Fibroblast of villous mesenchyme (primary cell): ENCODE measurements at regions not wholly inside any gene's neighbourhood (a gene's known extent, or its start where the extent isn't known, plus 50 kb on each side); places are given as distances from the start of the nearest gene placed in this dataset.

Experiments used
- DNase-seq: peaks from one replicate; pipeline ENCODE4 v3.0.0-alpha.2; 2010; ENCODE audit warnings: low read depth
- H3K4me3 ChIP-seq: 2 replicates; pipeline ENCODE4 v1.5.1; 2011; ENCODE audit warnings: low read depth, mild to moderate bottlenecking, low read length
- TF ChIP-seq, protein P1 (sequence below): IDR thresholded peaks from 2 replicates; pipeline ENCODE4 v1.5.1; 2012; ENCODE audit warnings: low read depth, mild to moderate bottlenecking, low read length; ENCODE audit not compliant: insufficient read depth

DNA sequence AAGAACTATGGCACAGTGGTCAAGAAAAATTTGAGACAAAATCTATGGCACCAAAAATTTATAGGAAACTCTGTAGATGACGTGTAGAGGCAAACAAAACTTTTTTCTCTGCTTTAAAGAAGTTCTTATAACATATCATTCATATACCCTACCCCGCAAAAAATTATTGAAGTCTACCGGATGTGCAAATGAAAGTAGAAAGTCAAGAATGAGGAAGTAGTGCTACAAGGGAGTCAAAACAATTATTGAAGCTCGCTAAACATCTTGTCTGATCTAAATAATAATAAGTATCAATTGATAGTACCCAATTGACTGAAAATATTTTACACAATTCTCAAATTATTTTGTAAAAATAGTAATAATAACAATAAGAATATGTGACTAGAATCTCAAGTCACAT lies 398.5 kb downstream of the TAF11L14 start:
- no peak for DNase-seq
- H3K4me3 ChIP-seq: no peak overlapping the region
- TF ChIP-seq, protein P1, sequence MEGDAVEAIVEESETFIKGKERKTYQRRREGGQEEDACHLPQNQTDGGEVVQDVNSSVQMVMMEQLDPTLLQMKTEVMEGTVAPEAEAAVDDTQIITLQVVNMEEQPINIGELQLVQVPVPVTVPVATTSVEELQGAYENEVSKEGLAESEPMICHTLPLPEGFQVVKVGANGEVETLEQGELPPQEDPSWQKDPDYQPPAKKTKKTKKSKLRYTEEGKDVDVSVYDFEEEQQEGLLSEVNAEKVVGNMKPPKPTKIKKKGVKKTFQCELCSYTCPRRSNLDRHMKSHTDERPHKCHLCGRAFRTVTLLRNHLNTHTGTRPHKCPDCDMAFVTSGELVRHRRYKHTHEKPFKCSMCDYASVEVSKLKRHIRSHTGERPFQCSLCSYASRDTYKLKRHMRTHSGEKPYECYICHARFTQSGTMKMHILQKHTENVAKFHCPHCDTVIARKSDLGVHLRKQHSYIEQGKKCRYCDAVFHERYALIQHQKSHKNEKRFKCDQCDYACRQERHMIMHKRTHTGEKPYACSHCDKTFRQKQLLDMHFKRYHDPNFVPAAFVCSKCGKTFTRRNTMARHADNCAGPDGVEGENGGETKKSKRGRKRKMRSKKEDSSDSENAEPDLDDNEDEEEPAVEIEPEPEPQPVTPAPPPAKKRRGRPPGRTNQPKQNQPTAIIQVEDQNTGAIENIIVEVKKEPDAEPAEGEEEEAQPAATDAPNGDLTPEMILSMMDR: no peak

GRCh38 chr5:18036531-18036930 lies 402.3 kb downstream of the TAF11L14 start:
- TF ChIP-seq, protein P1: no peak
- no peak for DNase-seq
- H3K4me3 ChIP-seq: no peak overlapping the region

DNA sequence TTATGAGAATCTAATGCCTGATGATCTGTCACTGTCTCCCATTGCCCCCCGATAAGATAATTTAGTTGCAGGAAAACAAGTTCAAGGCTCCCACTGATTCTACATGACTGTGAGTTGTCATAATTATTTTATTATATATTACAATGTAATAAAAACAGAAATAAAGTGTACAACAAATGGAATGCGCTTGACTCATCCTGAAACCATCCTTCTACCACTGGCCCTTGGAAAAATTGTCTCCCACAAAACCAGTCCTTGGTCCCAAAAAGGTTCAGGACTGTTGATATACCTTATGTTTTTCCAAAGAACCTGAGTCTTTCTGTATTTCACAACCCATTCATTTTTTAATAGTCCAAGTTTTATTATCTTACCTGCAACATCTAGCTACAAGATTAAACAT lies 403.5 kb downstream of the TAF11L14 start:
- no peak for DNase-seq
- H3K4me3 ChIP-seq: no peak overlapping the region
- TF ChIP-seq, protein P1: no peak

- no peak overlapping the region for H3K4me3 ChIP-seq
- TF ChIP-seq, protein P1: no peak
- DNase-seq: no peak
These were observed 409.1 kb downstream of the TAF11L14 start for GRCh38 chr5:18043344-18043743.

GRCh38 chr5:18048449-18048848 lies 414.2 kb downstream of the TAF11L14 start:
- TF ChIP-seq, protein P1: no peak
- DNase-seq: no peak
- H3K4me3 ChIP-seq: no peak overlapping the region

GRCh38 chr5:18050345-18050744 lies 416.1 kb downstream of the TAF11L14 start:
- no peak overlapping the region for H3K4me3 ChIP-seq
- TF ChIP-seq, protein P1: no peak
- DNase-seq: no peak

- DNase-seq: no peak
- TF ChIP-seq, protein P1: no peak
- H3K4me3 ChIP-seq: no peak overlapping the region
These were observed 416.5 kb downstream of the TAF11L14 start for GRCh38 chr5:18050776-18051175.
